Neural progenitor cell (in vitro differentiated cells): ENCODE measurements at regions not wholly inside any gene's neighbourhood (a gene's known extent, or its start where the extent isn't known, plus 50 kb on each side); places are given as distances from the start of the nearest gene placed in this dataset.

Experiments
- CTCF ChIP-seq: fragments of 200-600 bp; sonication (generic); IDR thresholded peaks from 2 replicates; pipeline ENCODE4 v1.5.1; 2017; ENCODE audit warnings: antibody characterized with exemption, mild to moderate bottlenecking
- EZH2 ChIP-seq: fragments of 200-600 bp; sonication (generic); IDR thresholded peaks from 2 replicates; pipeline ENCODE4 v1.6.1; 2017; ENCODE audit warnings: antibody characterized with exemption, mild to moderate bottlenecking, moderate library complexity
- EZH2phosphoT487 ChIP-seq: fragments of 200-600 bp; sonication (generic); IDR thresholded peaks from 2 replicates; pipeline ENCODE4 v1.6.1; 2017; ENCODE audit warnings: antibody characterized with exemption

- TF ChIP-seq EZH2 (no peak), CTCF (no peak), EZH2phosphoT487 (no peak)
Observed at GRCh38 chr13:29939158-29939557, 88.7 kb upstream of the UBL3 start.
